ENCODE measurements at regions not wholly inside any gene's neighbourhood (a gene's known extent, or its start where the extent isn't known, plus 50 kb on each side); places are given as distances from the start of the nearest gene placed in this dataset.

DNA sequence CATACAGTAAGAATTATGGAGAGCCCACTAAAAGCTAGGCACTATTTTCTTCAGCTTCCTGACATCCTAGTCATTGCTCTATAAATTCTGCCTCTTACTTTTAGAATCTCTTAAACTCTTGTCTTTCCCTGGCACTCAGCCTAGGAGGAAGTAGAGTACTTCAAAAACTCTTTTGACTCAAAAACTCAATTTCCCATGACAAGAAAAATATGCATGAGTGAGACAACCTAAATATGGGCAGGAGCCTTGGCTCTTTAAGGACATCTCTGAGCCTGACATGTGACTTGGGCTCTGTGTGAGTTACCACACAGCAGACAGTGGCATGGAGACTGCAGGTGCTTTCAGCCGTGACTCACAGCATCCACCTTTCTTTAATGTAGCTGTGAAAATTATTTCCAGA, 97.5 kb upstream of the CCDC179 start:
- H3K27ac ChIP-seq (ENCODE audit: low read depth, low read length) = no peak overlapping the region
- H3K9ac ChIP-seq (ENCODE audit: low read length) = no peak overlapping the region
- no peak overlapping the region for H3K4me2 ChIP-seq (ENCODE audit: low read length)
- no peaks in the 10 kb centered on the region for H3K4me1 ChIP-seq (ENCODE audit: insufficient read depth, low read length)
- H4K20me1 ChIP-seq (ENCODE audit: insufficient read depth, low read length) = no peaks in the 10 kb centered on the region
- peaks cover 5% of the 10 kb centered on the region for H3K9me3 Mint-ChIP-seq (ENCODE audit: unreplicated experiment)
- no peak overlapping the region for H2AFZ ChIP-seq (ENCODE audit: low read depth, low read length)
- TF ChIP-seq, protein P1, sequence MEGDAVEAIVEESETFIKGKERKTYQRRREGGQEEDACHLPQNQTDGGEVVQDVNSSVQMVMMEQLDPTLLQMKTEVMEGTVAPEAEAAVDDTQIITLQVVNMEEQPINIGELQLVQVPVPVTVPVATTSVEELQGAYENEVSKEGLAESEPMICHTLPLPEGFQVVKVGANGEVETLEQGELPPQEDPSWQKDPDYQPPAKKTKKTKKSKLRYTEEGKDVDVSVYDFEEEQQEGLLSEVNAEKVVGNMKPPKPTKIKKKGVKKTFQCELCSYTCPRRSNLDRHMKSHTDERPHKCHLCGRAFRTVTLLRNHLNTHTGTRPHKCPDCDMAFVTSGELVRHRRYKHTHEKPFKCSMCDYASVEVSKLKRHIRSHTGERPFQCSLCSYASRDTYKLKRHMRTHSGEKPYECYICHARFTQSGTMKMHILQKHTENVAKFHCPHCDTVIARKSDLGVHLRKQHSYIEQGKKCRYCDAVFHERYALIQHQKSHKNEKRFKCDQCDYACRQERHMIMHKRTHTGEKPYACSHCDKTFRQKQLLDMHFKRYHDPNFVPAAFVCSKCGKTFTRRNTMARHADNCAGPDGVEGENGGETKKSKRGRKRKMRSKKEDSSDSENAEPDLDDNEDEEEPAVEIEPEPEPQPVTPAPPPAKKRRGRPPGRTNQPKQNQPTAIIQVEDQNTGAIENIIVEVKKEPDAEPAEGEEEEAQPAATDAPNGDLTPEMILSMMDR (IDR thresholded peaks at IDR 0.05; ENCODE audit: insufficient read depth, low read depth, low read length) = no peak
- no peak for TF ChIP-seq EZH2 (IDR thresholded peaks at IDR 0.05; ENCODE audit: insufficient read depth, low read length)
- H3K9me3 ChIP-seq (ENCODE audit: insufficient read depth, low read depth, low read length) = no peaks in the 10 kb centered on the region
- H3K36me3 ChIP-seq (ENCODE audit: insufficient read depth, low read length) = no peaks in the 10 kb centered on the region
- H3K79me2 ChIP-seq (ENCODE audit: insufficient read depth, low read length) = no peaks in the 10 kb centered on the region
- no peak overlapping the region for H3K4me3 Mint-ChIP-seq (ENCODE audit: unreplicated experiment)
- no peaks in the 10 kb centered on the region for H3K36me3 Mint-ChIP-seq (ENCODE audit: low read depth, unreplicated experiment)
- no peak overlapping the region for H3K4me3 ChIP-seq (ENCODE audit: insufficient read depth, low read depth, low read length)
- H3K27me3 ChIP-seq (ENCODE audit: insufficient read depth, low read length) = no peaks in the 10 kb centered on the region
- no peaks in the 10 kb centered on the region for H3K27me3 Mint-ChIP-seq (ENCODE audit: low read depth, unreplicated experiment)
- DNase-seq (ENCODE audit: low read depth) (no peak), FAIRE-seq (no peak)
- no peak overlapping the region for H3K27ac Mint-ChIP-seq (ENCODE audit: unreplicated experiment)
- no peaks in the 10 kb centered on the region for H3K4me1 Mint-ChIP-seq (ENCODE audit: low read depth, unreplicated experiment)

DNA sequence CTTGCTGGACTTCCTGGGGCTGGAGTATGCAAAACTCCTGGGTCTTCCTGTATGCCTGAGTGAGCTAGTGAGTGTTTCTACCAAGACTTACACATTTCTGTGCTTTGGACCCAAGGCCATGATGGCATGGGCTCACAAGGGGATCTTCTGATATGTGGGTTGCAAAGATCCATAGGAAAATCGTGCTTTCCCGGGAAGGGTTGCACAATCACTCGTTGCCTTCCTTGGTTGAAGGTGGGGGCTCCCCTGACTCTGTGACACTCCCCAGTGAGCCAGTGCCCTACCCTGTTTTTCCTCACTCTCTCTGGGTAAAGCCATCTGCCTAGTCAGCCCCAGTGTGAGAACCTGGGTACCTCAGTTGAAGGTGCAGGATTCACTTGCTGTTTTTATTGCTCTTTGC, 114.0 kb upstream of the CCDC179 start:
- H3K79me2 ChIP-seq (ENCODE audit: insufficient read depth, low read length) = no peaks in the 10 kb centered on the region
- H3K9ac ChIP-seq (ENCODE audit: low read length) = no peak overlapping the region
- H4K20me1 ChIP-seq (ENCODE audit: insufficient read depth, low read length) = no peaks in the 10 kb centered on the region
- H3K9me3 ChIP-seq (ENCODE audit: insufficient read depth, low read depth, low read length) = no peaks in the 10 kb centered on the region
- DNase-seq (ENCODE audit: low read depth) (no peak), FAIRE-seq (no peak)
- TF ChIP-seq, protein P1 (IDR thresholded peaks at IDR 0.05; ENCODE audit: insufficient read depth, low read depth, low read length) = no peak
- no peak for TF ChIP-seq EZH2 (IDR thresholded peaks at IDR 0.05; ENCODE audit: insufficient read depth, low read length)
- Mint-ChIP-seq H3K36me3 (ENCODE audit: low read depth, unreplicated experiment) (no peaks in the 10 kb centered on the region), H3K9me3 (ENCODE audit: unreplicated experiment) (peaks cover 13% of the 10 kb centered on the region), H3K4me3 (ENCODE audit: unreplicated experiment) (no peak overlapping the region), H3K4me1 (ENCODE audit: low read depth, unreplicated experiment) (peaks cover 5% of the 10 kb centered on the region), H3K27ac (ENCODE audit: unreplicated experiment) (no peak overlapping the region), H3K27me3 (ENCODE audit: low read depth, unreplicated experiment) (no peaks in the 10 kb centered on the region)
- no peak overlapping the region for H3K27ac ChIP-seq (ENCODE audit: low read depth, low read length)
- H3K27me3 ChIP-seq (ENCODE audit: insufficient read depth, low read length) = no peaks in the 10 kb centered on the region
- no peaks in the 10 kb centered on the region for H3K36me3 ChIP-seq (ENCODE audit: insufficient read depth, low read length)
- H2AFZ ChIP-seq (ENCODE audit: low read depth, low read length) = no peak overlapping the region
- no peak overlapping the region for H3K4me2 ChIP-seq (ENCODE audit: low read length)
- no peak overlapping the region for H3K4me3 ChIP-seq (ENCODE audit: insufficient read depth, low read depth, low read length)
- H3K4me1 ChIP-seq (ENCODE audit: insufficient read depth, low read length) = no peaks in the 10 kb centered on the region

DNA sequence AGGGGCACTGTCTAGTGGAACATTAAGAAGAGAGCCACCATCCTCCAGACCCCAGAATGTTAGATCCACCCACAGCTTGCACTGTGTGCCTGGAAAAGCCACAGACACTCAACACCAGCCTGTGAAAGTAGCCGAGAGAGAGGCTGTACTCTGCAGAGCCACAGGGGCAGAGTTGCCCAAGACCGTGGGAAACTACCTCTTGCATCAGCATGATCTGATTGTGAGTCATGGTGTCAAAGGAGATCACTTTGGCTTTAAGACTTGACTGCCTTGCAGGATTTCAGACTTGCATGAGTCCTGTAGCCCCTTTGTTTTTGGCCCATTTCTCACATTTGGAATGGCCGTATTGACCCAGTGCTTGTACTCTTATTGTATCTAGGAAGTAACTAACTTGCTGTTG, 115.9 kb upstream of the CCDC179 start:
- Histone ChIP-seq H3K4me2 (ENCODE audit: low read length) (no peak overlapping the region), H3K36me3 (ENCODE audit: insufficient read depth, low read length) (no peaks in the 10 kb centered on the region), H3K79me2 (ENCODE audit: insufficient read depth, low read length) (no peaks in the 10 kb centered on the region), H3K9me3 (ENCODE audit: insufficient read depth, low read depth, low read length) (no peaks in the 10 kb centered on the region), H3K27ac (ENCODE audit: low read depth, low read length) (no peak overlapping the region), H3K27me3 (ENCODE audit: insufficient read depth, low read length) (no peaks in the 10 kb centered on the region), H4K20me1 (ENCODE audit: insufficient read depth, low read length) (no peaks in the 10 kb centered on the region), H3K4me1 (ENCODE audit: insufficient read depth, low read length) (no peaks in the 10 kb centered on the region), H3K4me3 (ENCODE audit: insufficient read depth, low read depth, low read length) (no peak overlapping the region), H3K9ac (ENCODE audit: low read length) (no peak overlapping the region), H2AFZ (ENCODE audit: low read depth, low read length) (no peak overlapping the region)
- Mint-ChIP-seq H3K4me1 (ENCODE audit: low read depth, unreplicated experiment) (peaks cover 5% of the 10 kb centered on the region), H3K27me3 (ENCODE audit: low read depth, unreplicated experiment) (no peaks in the 10 kb centered on the region), H3K27ac (ENCODE audit: unreplicated experiment) (peak overlapping the region; percentile 54), H3K4me3 (ENCODE audit: unreplicated experiment) (no peak overlapping the region), H3K9me3 (ENCODE audit: unreplicated experiment) (peaks cover 8% of the 10 kb centered on the region), H3K36me3 (ENCODE audit: low read depth, unreplicated experiment) (no peaks in the 10 kb centered on the region)
- no peak for DNase-seq (ENCODE audit: low read depth)
- no peak for TF ChIP-seq EZH2 (IDR thresholded peaks at IDR 0.05; ENCODE audit: insufficient read depth, low read length)
- TF ChIP-seq, protein P1 (IDR thresholded peaks at IDR 0.05; ENCODE audit: insufficient read depth, low read depth, low read length) = no peak
- no peak for FAIRE-seq
